Sciatic nerve (tissue), 2 donors: ENCODE measurements at regions not wholly inside any gene's neighbourhood (a gene's known extent, or its start where the extent isn't known, plus 50 kb on each side); places are given as distances from the start of the nearest gene placed in this dataset.

Source experiments
- ATAC-seq: fragments of 200-7000 bp; cut with Tn5 transposase; one replicate; pipeline ENCODE4 v1.9.1; 2020; ENCODE audit warnings: mild to moderate bottlenecking, moderate library complexity
- DNase-seq: peaks from one replicate; pipeline ENCODE4 v3.0.0-alpha.2; 2020; ENCODE audit warnings: low spot score
- intact Hi-C: fragments of 100-400 bp; cut with DNase I; formaldehyde crosslinking; loops from one replicate; pipeline ENCODE4 v1.14.2; 2022
- donor health status: DM: no; HTN: no; CAD: no.
- donor health status: DM: no; HTN: no; CAD: no.

- intact Hi-C loops: no loop called here
- no peak for ATAC-seq
- DNase-seq: no peak
Measured at GRCh38 chr4:187304133-187304532, 580.5 kb upstream of the FAT1 start.

- intact Hi-C loops: no loop called here
- no peak for ATAC-seq
- no peak for DNase-seq
Measured at GRCh38 chr4:187307131-187307530, 583.5 kb upstream of the FAT1 start.

- ATAC-seq: no peak
- DNase-seq: no peak
- intact Hi-C loops: no loop called here
Measured at GRCh38 chr4:187309456-187309855, 585.8 kb upstream of the FAT1 start.

GRCh38 chr4:187312299-187312698 is 588.6 kb upstream of the FAT1 start:
- DNase-seq (no peak), ATAC-seq (no peak)
- intact Hi-C loops: no loop called here

DNA sequence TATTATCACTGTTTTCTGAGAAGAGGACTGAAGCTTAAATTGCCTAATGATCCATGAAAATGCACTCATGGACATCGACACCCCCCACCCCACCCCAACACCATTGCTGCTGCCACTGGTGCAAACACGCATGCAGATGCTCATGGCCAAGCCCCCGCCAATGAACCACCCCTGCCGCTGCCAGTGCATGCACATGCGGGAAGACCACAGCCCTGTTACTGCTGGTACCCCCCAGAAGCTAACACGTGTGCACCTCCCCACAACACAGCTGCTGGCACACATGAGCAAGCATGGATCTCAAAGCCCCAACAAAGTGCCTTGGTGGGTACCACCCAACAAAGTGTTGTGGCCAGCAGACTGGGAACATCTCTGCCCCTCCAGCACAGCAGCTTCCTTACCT is 594.1 kb upstream of the FAT1 start:
- intact Hi-C loops: no loop called here
- no peak for ATAC-seq
- DNase-seq: no peak

GRCh38 chr4:187321711-187322110 is 598.1 kb upstream of the FAT1 start:
- intact Hi-C loops: no loop called here
- no peak for ATAC-seq
- DNase-seq: no peak

- ATAC-seq: no peak
- intact Hi-C loops: no loop called here
Measured at GRCh38 chr4:187332141-187332540, 608.5 kb upstream of the FAT1 start.

DNA sequence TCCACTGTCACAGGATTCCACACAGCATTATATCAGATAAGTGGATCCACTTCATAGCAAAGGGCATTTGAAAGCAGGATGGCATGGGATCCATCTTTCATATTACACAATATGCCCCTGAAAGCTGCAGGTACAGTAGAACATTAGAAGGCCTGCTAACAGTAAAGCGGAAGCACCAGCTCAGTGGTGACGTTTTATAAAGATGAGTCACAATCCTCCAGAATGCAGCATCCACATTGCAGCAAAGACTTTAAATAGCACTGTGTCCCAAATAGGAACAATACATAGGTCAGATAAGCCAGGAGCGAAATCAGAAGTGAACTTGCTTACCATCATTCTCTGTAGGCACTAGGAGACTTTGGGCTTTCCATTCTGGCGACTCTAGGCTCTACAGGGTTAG is 609.5 kb upstream of the FAT1 start:
- ATAC-seq: no peak
- no peak for DNase-seq
- intact Hi-C loops: no loop called here

More at GRCh38 chr4:187332141-187332540, 608.5 kb upstream of the FAT1 start:
- no peak for DNase-seq

DNA sequence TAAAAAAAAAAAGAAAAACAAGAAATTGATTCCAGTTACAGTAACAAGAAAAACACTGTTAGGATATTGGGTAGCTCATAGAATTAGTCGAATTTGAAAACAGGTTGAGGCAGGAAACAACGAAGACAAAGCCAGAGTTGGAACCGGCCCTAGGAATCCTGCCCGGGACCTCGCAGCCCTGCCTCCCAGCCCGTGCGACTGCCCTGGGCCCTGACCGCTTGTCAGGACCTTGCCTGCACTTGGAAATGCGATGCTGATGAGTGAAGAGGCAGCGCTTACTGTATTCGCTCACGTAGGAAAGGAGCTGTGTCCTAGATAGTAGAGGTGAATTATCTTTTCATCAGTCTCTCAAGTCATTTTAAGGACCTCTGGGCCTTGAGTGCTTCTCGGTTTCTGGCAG is 611.7 kb upstream of the FAT1 start:
- intact Hi-C loops: no loop called here
- ATAC-seq (no peak), DNase-seq (no peak)

DNA sequence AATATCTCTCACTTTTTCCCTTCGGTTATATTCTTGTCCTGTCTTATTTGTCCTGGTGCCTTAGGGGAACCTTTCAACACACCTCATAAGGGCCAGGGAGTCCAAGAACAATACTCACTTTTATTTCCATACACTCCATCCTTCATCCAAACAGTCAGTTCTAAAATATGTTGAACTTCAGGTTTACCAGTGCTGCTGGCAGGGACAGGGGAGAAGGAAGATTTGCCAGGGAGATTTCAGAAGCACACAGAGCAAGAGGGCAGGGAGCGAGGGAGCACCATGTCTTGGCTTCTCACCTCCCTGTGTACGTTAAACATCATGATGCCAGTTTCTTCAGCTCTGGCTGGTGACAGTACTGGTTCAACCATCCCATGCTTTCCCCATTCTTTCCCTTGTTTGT is 631.1 kb upstream of the FAT1 start:
- intact Hi-C loops: no loop called here

DNA sequence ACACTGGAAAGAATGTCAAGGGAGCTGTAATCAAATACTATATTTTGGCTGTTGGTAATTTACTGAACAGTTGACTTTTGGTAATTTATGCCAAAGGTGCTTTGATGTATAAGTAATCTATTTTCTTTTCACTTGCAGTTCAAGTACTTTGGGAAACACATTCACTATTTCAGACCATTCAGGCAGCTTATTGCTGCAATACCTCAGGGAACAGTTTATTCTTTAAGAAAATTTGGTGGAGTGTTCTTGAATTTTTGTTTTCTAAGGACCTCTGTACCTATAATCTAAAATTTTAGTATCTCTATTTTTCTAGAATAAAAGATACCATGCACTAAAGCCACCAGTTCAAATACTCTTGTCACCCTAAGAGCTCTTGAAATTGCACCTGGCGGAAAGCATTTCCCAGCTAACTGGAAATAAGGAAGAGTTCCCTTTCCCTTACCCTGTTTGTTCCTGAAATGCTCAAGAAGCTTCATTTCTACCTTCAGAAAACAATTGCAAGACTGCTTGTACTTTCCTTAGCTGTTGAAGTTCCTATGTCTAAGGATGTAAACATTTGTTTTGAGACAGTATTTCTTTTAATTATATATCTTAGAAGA is 633.5 kb upstream of the FAT1 start:
- intact Hi-C loops: no loop called here
- DNase-seq (no peak), ATAC-seq (no peak)

More for the DNA sequence above, 631.1 kb upstream of the FAT1 start:
- DNase-seq (no peak), ATAC-seq (no peak)

- intact Hi-C loops: no loop called here
- no peak for ATAC-seq
- DNase-seq: no peak
Measured at GRCh38 chr4:187357821-187358220, 634.2 kb upstream of the FAT1 start.

DNA sequence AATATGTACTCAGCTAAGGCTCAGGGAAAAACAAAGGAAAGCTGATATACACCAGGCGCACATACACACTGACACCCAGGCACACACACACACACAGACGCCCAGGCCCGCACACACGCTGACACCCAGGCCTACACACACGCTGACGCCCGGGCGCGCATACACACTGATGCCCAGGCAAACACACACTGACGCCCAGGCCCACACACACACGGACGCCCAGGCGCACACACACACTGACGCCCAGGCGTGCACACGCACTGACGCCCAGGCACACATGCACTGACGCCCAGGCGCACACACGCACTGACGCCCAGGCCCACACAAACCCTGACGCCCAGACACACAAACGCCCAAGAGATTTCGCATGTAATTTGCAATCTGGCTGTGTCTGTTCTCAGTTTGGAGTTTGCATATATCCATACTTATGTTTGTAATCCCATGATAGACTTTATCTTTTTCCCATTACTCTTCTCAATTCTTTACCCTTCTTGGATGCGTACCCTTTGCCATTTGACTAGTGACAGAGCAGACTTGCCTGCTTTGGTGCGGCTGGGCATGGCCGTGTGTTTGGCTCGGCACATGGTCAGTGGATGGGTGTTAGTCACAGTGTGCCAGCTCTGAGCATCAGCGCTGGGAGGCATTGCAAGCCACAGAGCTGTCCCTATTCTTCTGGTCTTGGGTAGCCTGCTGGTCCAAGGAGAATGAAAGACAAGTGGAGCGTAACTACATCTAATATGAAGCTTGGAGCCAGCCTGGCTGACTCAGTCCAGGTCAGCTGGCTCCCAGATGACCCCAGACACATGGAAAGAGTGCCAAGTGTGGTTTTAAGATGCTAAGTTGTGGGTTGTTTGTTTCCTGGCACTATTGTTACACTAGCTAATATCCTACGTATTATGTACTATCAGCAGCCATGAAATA is 632.4 kb upstream of the ZFP42 start:
- no peak for DNase-seq
- peak; percentile 13 for ATAC-seq
- intact Hi-C loops: no loop called here

GRCh38 chr4:187364401-187364800 is 631.2 kb upstream of the ZFP42 start:
- intact Hi-C loops: no loop called here
- DNase-seq (no peak), ATAC-seq (no peak)

DNA sequence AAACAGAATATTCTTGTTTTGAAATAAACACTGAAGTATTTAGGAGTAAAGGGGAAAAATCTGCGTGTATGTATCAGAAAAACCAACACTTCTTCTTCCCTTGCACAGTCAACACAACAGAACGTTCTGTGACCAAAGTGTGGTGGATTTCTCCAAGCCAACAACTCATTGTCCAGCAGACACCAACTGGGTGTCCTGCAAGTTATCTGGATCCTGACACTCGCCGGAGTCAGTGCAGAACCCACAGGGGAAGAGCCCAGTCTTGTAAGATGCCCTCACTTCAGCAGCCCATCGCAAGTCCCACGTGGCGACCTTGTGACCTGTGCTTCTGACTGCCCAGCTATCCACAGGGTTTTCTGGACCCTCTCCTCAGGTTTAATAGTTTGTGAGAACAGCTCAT is 630.7 kb upstream of the ZFP42 start:
- intact Hi-C loops: no loop called here
- DNase-seq: no peak
- no peak for ATAC-seq

DNA sequence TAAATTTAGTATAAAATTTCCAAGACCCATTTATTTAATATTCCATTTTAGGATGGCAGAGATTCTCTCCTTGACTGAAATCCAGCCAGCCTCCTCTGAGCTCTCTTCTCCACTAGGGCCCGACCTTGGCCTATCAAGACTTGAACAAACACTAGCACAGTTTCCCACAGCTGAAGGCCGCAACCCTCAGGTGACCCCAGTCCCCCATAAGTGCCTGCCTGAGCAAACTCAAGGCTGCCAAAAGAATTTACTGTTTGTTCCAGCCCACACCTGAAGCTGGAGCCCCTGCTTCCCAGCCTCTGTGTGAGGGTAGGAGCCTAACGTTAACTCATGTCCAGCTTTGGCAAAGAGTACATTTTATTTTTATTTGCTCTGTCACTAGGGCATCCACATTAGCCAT is 629.0 kb upstream of the ZFP42 start:
- DNase-seq (no peak), ATAC-seq (peak; percentile 26)
- intact Hi-C loops: no loop called here

- no peak for ATAC-seq
- intact Hi-C loops: no loop called here
- no peak for DNase-seq
Measured at GRCh38 chr4:187370918-187371317, 624.7 kb upstream of the ZFP42 start.

DNA sequence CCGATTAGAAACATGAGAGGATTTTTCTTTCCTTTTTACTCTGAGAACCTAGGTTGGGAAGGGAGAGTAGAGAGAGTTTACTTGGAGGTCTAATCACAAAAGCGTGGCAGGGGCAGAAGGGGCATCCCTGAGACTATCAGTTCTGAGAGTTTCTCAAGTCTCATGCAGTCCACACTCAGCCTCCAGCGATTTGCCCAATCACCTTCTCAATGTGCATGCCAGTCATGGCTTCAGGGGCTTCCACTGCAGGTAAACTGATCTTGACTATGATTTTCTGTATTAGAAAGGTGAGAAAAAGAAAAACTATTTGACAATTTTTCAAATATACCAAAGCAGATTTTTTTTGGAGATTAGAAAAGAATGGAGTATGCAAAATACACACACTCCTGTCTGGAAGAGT is 617.1 kb upstream of the ZFP42 start:
- intact Hi-C loops: no loop called here
- DNase-seq: no peak
- ATAC-seq: no peak

- DNase-seq (no peak), ATAC-seq (no peak)
- intact Hi-C loops: no loop called here
Measured at GRCh38 chr4:187380181-187380581, 615.4 kb upstream of the ZFP42 start.

- ATAC-seq: no peak
- intact Hi-C loops: no loop called here
- DNase-seq: no peak
Measured at GRCh38 chr4:187383181-187383580, 612.4 kb upstream of the ZFP42 start.

- DNase-seq (no peak), ATAC-seq (no peak)
- intact Hi-C loops: loop anchor here (5.0 kb wide), 1 partner anchor 1480 kb away; no protein-coding TSS in a partner anchor
Measured at GRCh38 chr4:187387739-187388138, 607.8 kb upstream of the ZFP42 start.
